Upper lobe of right lung (tissue), 1 donor: ENCODE measurements at regions not wholly inside any gene's neighbourhood (a gene's known extent, or its start where the extent isn't known, plus 50 kb on each side); places are given as distances from the start of the nearest gene placed in this dataset.
A peak's percentile ranks its signal among the peaks of the same experiment; 100 is the strongest.

Source experiments
- ATAC-seq: fragments of 200-7000 bp; cut with Tn5 transposase; one replicate; pipeline ENCODE4 v1.9.1; 2020; ENCODE audit warnings: mild to moderate bottlenecking, moderate library complexity
- DNase-seq: peaks from one replicate; pipeline ENCODE4 v3.0.0-alpha.2; 2020
- H3K27ac ChIP-seq: fragments of 200-600 bp; one replicate; pipeline ENCODE4 v1.8.0; 2022
- H3K27me3 ChIP-seq: fragments of 200-600 bp; one replicate; pipeline ENCODE4 v1.8.0; 2022; ENCODE audit warnings: mild to moderate bottlenecking
- H3K36me3 ChIP-seq: fragments of 200-600 bp; one replicate; pipeline ENCODE4 v1.8.0; 2022
- H3K4me1 ChIP-seq: fragments of 200-600 bp; one replicate; pipeline ENCODE4 v1.8.0; 2022
- H3K4me3 ChIP-seq: fragments of 200-600 bp; one replicate; pipeline ENCODE4 v1.8.0; 2022; ENCODE audit warnings: mild to moderate bottlenecking
- H3K9me3 ChIP-seq: fragments of 200-600 bp; one replicate; pipeline ENCODE4 v1.8.0; 2022
- CTCF ChIP-seq: fragments of 200-600 bp; IDR thresholded peaks from one replicate; pipeline ENCODE4 v1.8.0; 2022; ENCODE audit warnings: antibody characterized with exemption
- intact Hi-C: fragments of 100-400 bp; cut with DNase I; formaldehyde crosslinking; loops from one replicate; pipeline ENCODE4 v1.11.0; 2022
- donor health status: DM: no; HTN: yes; CAD: no; lungs with severe emphysema.

GRCh38 chr1:182213163-182213562 is 151.7 kb upstream of the ZNF648 start:
- Histone ChIP-seq H3K27me3 (no peaks in the 10 kb centered on the region), H3K4me3 (no peak overlapping the region), H3K27ac (no peak overlapping the region), H3K36me3 (no peaks in the 10 kb centered on the region), H3K9me3 (no peaks in the 10 kb centered on the region), H3K4me1 (peaks cover 3% of the 10 kb centered on the region)
- no peak for TF ChIP-seq CTCF
- no peak for DNase-seq
- no peak for ATAC-seq
- intact Hi-C loops, result no loop called here

- Histone ChIP-seq H3K36me3 (no peaks in the 10 kb centered on the region), H3K27me3 (no peaks in the 10 kb centered on the region), H3K27ac (no peak overlapping the region), H3K4me1 (peaks cover 8% of the 10 kb centered on the region), H3K4me3 (no peak overlapping the region), H3K9me3 (no peaks in the 10 kb centered on the region)
- ATAC-seq (peak; percentile 21), DNase-seq (no peak)
- intact Hi-C loops, result no loop called here
- TF ChIP-seq CTCF, result no peak
These were observed 149.9 kb upstream of the ZNF648 start for GRCh38 chr1:182211386-182211785.

- Histone ChIP-seq H3K9me3 (no peaks in the 10 kb centered on the region), H3K27me3 (no peaks in the 10 kb centered on the region), H3K27ac (no peak overlapping the region), H3K36me3 (no peaks in the 10 kb centered on the region), H3K4me3 (no peak overlapping the region), H3K4me1 (peaks cover 17% of the 10 kb centered on the region)
- DNase-seq, result no peak
- no peak for ATAC-seq
- intact Hi-C loops, result no loop called here
- no peak for TF ChIP-seq CTCF
These were observed 148.9 kb upstream of the ZNF648 start for GRCh38 chr1:182210417-182210816.

DNA sequence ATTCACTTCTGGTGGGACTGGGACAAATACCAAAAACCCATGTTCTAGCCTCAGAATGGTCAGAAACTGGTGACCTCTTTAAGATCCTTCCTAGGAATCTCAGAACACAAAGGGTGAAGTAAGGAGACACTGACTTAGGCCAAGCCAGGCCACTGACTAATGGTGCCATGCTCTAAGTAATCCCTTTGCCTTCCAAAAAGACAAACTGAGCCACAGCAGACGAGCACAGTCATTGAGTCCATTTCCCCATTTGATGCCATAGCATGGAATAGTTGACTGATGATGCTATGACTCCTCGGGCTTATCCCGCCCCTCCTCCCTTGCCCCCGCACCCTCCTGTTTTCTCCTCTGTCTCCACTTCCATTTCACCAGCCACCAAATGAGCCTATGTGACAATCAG is 145.8 kb upstream of the ZNF648 start:
- peak overlapping the region; percentile 58 for H3K27ac ChIP-seq
- no peak for ATAC-seq
- H3K27me3 ChIP-seq, result no peaks in the 10 kb centered on the region
- no peaks in the 10 kb centered on the region for H3K36me3 ChIP-seq
- H3K4me1 ChIP-seq, result peaks cover 22% of the 10 kb centered on the region
- H3K9me3 ChIP-seq, result no peaks in the 10 kb centered on the region
- H3K4me3 ChIP-seq, result no peak overlapping the region
- no peak for DNase-seq
- intact Hi-C loops, result no loop called here
- TF ChIP-seq CTCF, result no peak

DNA sequence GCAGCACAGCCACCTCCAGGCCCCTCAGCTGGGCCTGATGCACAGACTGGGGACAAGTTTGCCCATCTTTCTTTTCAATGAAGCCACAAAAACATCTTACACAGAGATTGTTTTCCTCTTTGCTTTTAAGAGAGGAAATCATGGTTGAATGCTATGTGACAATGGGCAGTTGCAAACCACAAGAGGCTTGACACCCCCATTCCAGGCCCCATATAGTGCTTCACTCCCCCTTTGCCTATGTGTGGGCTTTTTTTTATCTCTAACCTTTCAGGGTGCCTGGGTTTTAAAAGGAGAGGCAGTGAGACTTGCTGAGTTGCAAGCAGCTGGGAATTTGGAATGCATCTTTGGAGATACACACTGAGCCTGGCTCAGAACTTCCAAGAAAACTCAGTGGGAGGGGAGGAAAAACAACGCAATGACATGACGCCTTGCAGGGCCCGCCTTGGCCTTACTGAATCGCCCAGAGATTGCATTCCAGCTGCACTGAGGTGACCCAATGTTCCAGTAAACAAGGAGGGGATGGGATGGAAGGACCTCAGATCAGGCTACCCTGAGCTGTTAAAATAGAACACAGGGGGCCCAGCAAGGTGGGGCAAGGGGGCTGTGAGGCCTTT is 145.2 kb upstream of the ZNF648 start:
- ATAC-seq (peak; percentile 61), DNase-seq (no peak)
- H3K4me3 ChIP-seq, result no peak overlapping the region
- H3K36me3 ChIP-seq, result no peaks in the 10 kb centered on the region
- intact Hi-C loops, result no loop called here
- no peaks in the 10 kb centered on the region for H3K9me3 ChIP-seq
- H3K4me1 ChIP-seq, result peaks cover 22% of the 10 kb centered on the region
- peak overlapping the region; percentile 63 for H3K27ac ChIP-seq
- H3K27me3 ChIP-seq, result no peaks in the 10 kb centered on the region
- TF ChIP-seq CTCF, result no peak
